GM12878 (cell line): ENCODE measurements at regions not wholly inside any gene's neighbourhood (a gene's known extent, or its start where the extent isn't known, plus 50 kb on each side); places are given as distances from the start of the nearest gene placed in this dataset.

Source experiments
- ATAC-seq: fragments of 200-7000 bp; cut with Tn5 transposase; 3 replicates; pipeline ENCODE4 v1.9.1; 2020; ENCODE audit warnings: mild to moderate bottlenecking, moderate library complexity
- BruUV-seq: library from RNA; stranded (reverse); fragments of 400-500 nt; replicated peaks from 2 replicates; lab custom pipeline; 2021; lab: Mats Ljungman, UMichigan
- CTCF ChIA-PET: fragments of 300-600 bp; sonication (Branson Sonifier 250); formaldehyde crosslinking; extraction: SDS; loops from one replicate; lab custom pipeline; 2021; ENCODE audit warnings: inconsistent platforms; lab: Yijun Ruan, JAX
- POLR2A ChIA-PET: fragments of 350-600 bp; formaldehyde crosslinking; extraction: SDS; loops from one replicate; lab custom pipeline; 2021; ENCODE audit warnings: inconsistent platforms; lab: Charles Lee
- RAD21 ChIA-PET: fragments of 300-600 bp; sonication (Branson Sonifier 250); formaldehyde crosslinking; loops from one replicate; lab custom pipeline; 2023; ENCODE audit warnings: antibody characterized with exemption; ENCODE audit not compliant: unreplicated experiment; lab: Charles Lee
- SMC1A ChIA-PET: fragments of 300-600 bp; sonication (Branson Sonifier 250); formaldehyde crosslinking; loops from one replicate; lab custom pipeline; 2023; ENCODE audit not compliant: unreplicated experiment, uncharacterized antibody; lab: Charles Lee
- DNase-seq: peaks from one replicate; pipeline ENCODE4 v3.0.0-alpha.2; 2011; ENCODE audit warnings: low read depth, low spot score
- FAIRE-seq: peaks from 3 replicates; lab custom pipeline; 2011; peaks lifted over from hg19 to GRCh38; lab: Jason Lieb, UNC
- H2AFZ ChIP-seq: 2 replicates; pipeline ENCODE4 v1.6.0; 2011; ENCODE audit warnings: low read depth, low read length, control low read depth; ENCODE audit not compliant: control insufficient read depth
- H3K27ac ChIP-seq: 2 replicates; pipeline ENCODE4 v1.5.1; 2011; ENCODE audit warnings: control low read depth; ENCODE audit not compliant: control insufficient read depth, insufficient read depth
- H3K27me3 ChIP-seq, 2 experiments: replicated peaks in 1 of 2; 2 replicates each; pipeline versions ENCODE4 v1.6.0 to v1.6.1; 2011; ENCODE audit warnings: low read length in 1 of 2; ENCODE audit not compliant: control insufficient read depth in 2 of 2, insufficient read depth in 2 of 2
- H3K36me3 ChIP-seq, 2 experiments: 2 replicates each; pipeline ENCODE4 v1.5.1; 2011; ENCODE audit warnings: low read length in 1 of 2; ENCODE audit not compliant: control insufficient read depth in 2 of 2, insufficient read depth in 2 of 2
- H3K4me1 ChIP-seq: 2 replicates; pipeline ENCODE4 v1.6.1; 2011; ENCODE audit warnings: mild to moderate bottlenecking, low read length, moderate library complexity, mixed read lengths; ENCODE audit not compliant: control insufficient read depth, insufficient read depth
- H3K4me2 ChIP-seq: 2 replicates; pipeline ENCODE4 v1.6.0; 2011; ENCODE audit warnings: control low read depth; ENCODE audit not compliant: control insufficient read depth, insufficient read depth
- H3K4me3 ChIP-seq: fragments of 200-600 bp; sonication (generic); 2 replicates; pipeline ENCODE4 v1.5.1; 2016
- H3K79me2 ChIP-seq: 2 replicates; pipeline ENCODE4 v1.6.0; 2011; ENCODE audit warnings: low read length; ENCODE audit not compliant: control insufficient read depth, insufficient read depth
- H3K9ac ChIP-seq: 2 replicates; pipeline ENCODE4 v1.8.0; 2011; ENCODE audit warnings: low read length, control low read depth, mixed read lengths; ENCODE audit not compliant: control insufficient read depth, insufficient read depth
- H3K9me3 ChIP-seq: replicated peaks from 3 replicates; pipeline ENCODE4 v1.5.1; 2011; ENCODE audit warnings: mild to moderate bottlenecking, low read length; ENCODE audit not compliant: control insufficient read depth, insufficient read depth
- H4K20me1 ChIP-seq: 2 replicates; pipeline ENCODE4 v1.6.0; 2011; ENCODE audit not compliant: control insufficient read depth, insufficient read depth
- BCL11A ChIP-seq: IDR thresholded peaks from 2 replicates; pipeline ENCODE4 v1.6.1; 2011; ENCODE audit warnings: low read depth, low read length
- CBX5 ChIP-seq: sonication (generic); IDR thresholded peaks from 2 replicates; pipeline ENCODE4 v1.6.1; 2016; ENCODE audit warnings: low read depth, moderate library complexity, mild to moderate bottlenecking, inconsistent platforms
- CHD2 ChIP-seq: IDR thresholded peaks from 2 replicates; pipeline ENCODE4 v1.6.1; 2011; ENCODE audit warnings: low read depth, low read length, improper control_type of control experiment, borderline replicate concordance
- CHD4 ChIP-seq: fragments of 200-600 bp; sonication (generic); IDR thresholded peaks from 2 replicates; pipeline ENCODE4 v1.6.1; 2016; ENCODE audit warnings: mild to moderate bottlenecking
- CREM ChIP-seq: IDR thresholded peaks from 2 replicates; pipeline ENCODE4 v1.6.1; 2014; ENCODE audit warnings: antibody characterized with exemption, low read depth
- FOXK2 ChIP-seq: fragments of 450-650 bp; IDR thresholded peaks from 2 replicates; pipeline ENCODE4 v1.6.1; 2017; ENCODE audit warnings: mild to moderate bottlenecking, moderate library complexity
- GATAD2B ChIP-seq: fragments of 450-650 bp; conservative IDR thresholded peaks from 2 replicates; pipeline ENCODE4 v1.6.1; 2017; ENCODE audit warnings: low read depth, mild to moderate bottlenecking, moderate library complexity
- KDM1A ChIP-seq: fragments of 200-600 bp; sonication (generic); IDR thresholded peaks from 2 replicates; pipeline ENCODE4 v1.6.1; 2016; ENCODE audit warnings: borderline replicate concordance
- MLLT1 ChIP-seq: fragments of 450-650 bp; IDR thresholded peaks from 2 replicates; pipeline ENCODE4 v1.6.1; 2016; ENCODE audit warnings: mild to moderate bottlenecking
- NR2C1 ChIP-seq: fragments of 450-650 bp; IDR thresholded peaks from 2 replicates; pipeline ENCODE4 v1.6.1; 2017; ENCODE audit warnings: antibody characterized with exemption, mild to moderate bottlenecking, moderate library complexity
- RB1 ChIP-seq: fragments of 450-650 bp; formaldehyde crosslinking; IDR thresholded peaks from 2 replicates; pipeline ENCODE4 v1.6.1; 2017; ENCODE audit warnings: mild to moderate bottlenecking, borderline replicate concordance
- SIN3A ChIP-seq: IDR thresholded peaks from 2 replicates; pipeline ENCODE4 v1.6.1; 2012; ENCODE audit warnings: low read depth, low read length, improper control_type of control experiment
- SRF ChIP-seq, 2 experiments: IDR thresholded peaks; 2 replicates each; pipeline ENCODE4 v1.6.1; 2011; ENCODE audit warnings: low read depth in 2 of 2, low read length in 2 of 2, mild to moderate bottlenecking in 1 of 2, moderate library complexity in 1 of 2
- TCF7 ChIP-seq: IDR thresholded peaks from 2 replicates; pipeline ENCODE4 v1.6.1; 2014; ENCODE audit warnings: antibody characterized with exemption, borderline replicate concordance
- ZBED1 ChIP-seq: IDR thresholded peaks from 2 replicates; pipeline ENCODE4 v1.6.1; 2016; ENCODE audit warnings: borderline replicate concordance
- ZNF24 ChIP-seq: fragments of 450-650 bp; IDR thresholded peaks from 2 replicates; pipeline ENCODE4 v1.6.1; 2017; ENCODE audit warnings: antibody characterized with exemption, mild to moderate bottlenecking
- ZNF592 ChIP-seq: fragments of 450-650 bp; IDR thresholded peaks from 2 replicates; pipeline ENCODE4 v1.6.1; 2017; ENCODE audit warnings: mild to moderate bottlenecking, moderate library complexity
- ZSCAN29 ChIP-seq: fragments of 450-650 bp; IDR thresholded peaks from 2 replicates; pipeline ENCODE4 v1.6.1; 2017; ENCODE audit warnings: mild to moderate bottlenecking, moderate library complexity
- WGBS: methylation state at CpG from one replicate; pipeline ENCODE4 v1.1.6; 2016; ENCODE audit warnings: low lambda C conversion rate; ENCODE audit not compliant: insufficient replicate concordance, insufficient coverage; ENCODE audit errors: missing lambda C conversion rate; 5-methylcytosine and 5-hydroxymethylcytosine counted together
- in situ Hi-C: fragments of 300-500 bp; cut with MboI; formaldehyde crosslinking; loops from 9 replicates; pipeline ENCODE4 v1.14.3; 2018; ENCODE audit warnings: mixed read lengths
- intact Hi-C: fragments of 100-400 bp; cut with micrococcal nuclease; formaldehyde crosslinking; loops from one replicate; pipeline ENCODE4 v1.14.2; 2022; ENCODE audit not compliant: unreplicated experiment

GRCh38 chr5:6000867-6001266, 377.5 kb downstream of the MED10 start:
- FAIRE-seq (no peak), DNase-seq (no peak), ATAC-seq (no peak)
- ChIA-PET POLR2A (no interaction called here), RAD21 (interaction anchor here (0.9 to 1.5 kb wide), 6 partner anchors 19 to 434 kb away, joined by 3 to 4 read pairs (median 4); partner anchors contain the start of gene MED10), SMC1A (interaction anchor here (1.3 to 2.9 kb wide), 3 partner anchors 16 to 24 kb away, joined by 5 to 9 read pairs (median 5); no protein-coding TSS in a partner anchor), CTCF (interaction anchor here (0.8 to 1.3 kb wide), 3 partner anchors 11 to 273 kb away, joined by 4 to 5 read pairs (median 4); no protein-coding TSS in a partner anchor)
- no peak overlapping the region for H3K4me3 ChIP-seq
- no peaks in the 10 kb centered on the region for H3K36me3 ChIP-seq
- no peaks in the 10 kb centered on the region for H3K9me3 ChIP-seq
- H2AFZ ChIP-seq, result no peak overlapping the region
- TF ChIP-seq BCL11A, result no peak
- TF ChIP-seq CHD2, result no peak
- TF ChIP-seq CREM, result no peak
- TF ChIP-seq CBX5, result no peak
- TF ChIP-seq TCF7, result no peak
- TF ChIP-seq ZBED1, result no peak
- TF ChIP-seq SIN3A, result no peak
- TF ChIP-seq GATAD2B, result no peak
- no peak for TF ChIP-seq CHD4
- no peak for TF ChIP-seq ZSCAN29
- no peak for TF ChIP-seq KDM1A
- TF ChIP-seq NR2C1, result no peak
- no peak for TF ChIP-seq ZNF592
- TF ChIP-seq ZNF24, result no peak
- TF ChIP-seq RB1, result no peak
- TF ChIP-seq SRF (IDR thresholded peaks at IDR 0.05; ENCODE audit: low read depth in 2 of 2, low read length in 2 of 2), result no peak
- no peak for TF ChIP-seq MLLT1
- TF ChIP-seq FOXK2, result no peak
- H4K20me1 ChIP-seq, result no peaks in the 10 kb centered on the region
- intact Hi-C loops (no loop called here), in situ Hi-C loops (no loop called here)
- BruUV-seq, result no TSS peak
- no peak overlapping the region for H3K27ac ChIP-seq
- no peaks in the 10 kb centered on the region for H3K4me1 ChIP-seq
- no peak overlapping the region for H3K9ac ChIP-seq
- H3K27me3 ChIP-seq, result no peaks in the 10 kb centered on the region
- no peak overlapping the region for H3K4me2 ChIP-seq
- no peaks in the 10 kb centered on the region for H3K79me2 ChIP-seq
- 8% methylated on average over 6 of the region's 6 CpGs for WGBS
